ENCODE measurements at regions not wholly inside any gene's neighbourhood (a gene's known extent, or its start where the extent isn't known, plus 50 kb on each side); places are given as distances from the start of the nearest gene placed in this dataset.
A peak's percentile ranks its signal among the peaks of the same experiment; 100 is the strongest.

DNA sequence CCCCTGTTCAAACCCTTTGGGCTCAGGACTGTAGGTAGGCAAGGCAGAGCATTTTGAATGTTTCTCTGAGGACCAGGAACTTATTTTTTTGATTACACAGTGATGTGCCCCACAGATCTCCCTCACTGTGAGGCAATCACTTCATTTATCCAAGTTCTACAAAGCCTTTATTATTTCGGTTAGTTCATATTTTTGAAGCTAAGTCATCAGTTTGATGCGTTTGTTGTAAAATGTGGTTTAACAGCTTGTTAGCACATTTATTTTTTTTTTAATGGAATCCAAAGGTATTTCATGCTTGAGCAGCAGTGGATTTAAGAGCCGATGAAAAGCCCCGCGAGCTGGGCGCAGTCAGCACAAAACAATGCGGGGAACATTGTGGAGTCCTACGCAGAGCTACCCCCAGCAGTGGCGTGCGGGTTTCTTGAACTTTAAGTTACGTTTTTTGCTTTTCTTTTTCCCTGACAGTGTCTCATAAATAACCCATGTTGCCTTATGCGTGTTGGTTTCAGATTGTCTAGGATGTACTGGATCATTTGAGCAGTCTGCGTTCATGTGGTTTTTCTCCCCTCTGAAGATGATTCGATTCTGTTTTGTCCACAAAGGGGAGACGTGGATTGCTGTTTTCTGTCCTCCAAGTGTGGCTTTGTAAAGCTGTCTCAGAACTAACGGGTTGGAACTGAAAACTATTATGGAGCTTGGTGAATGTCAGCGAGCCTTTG, 233.6 kb upstream of the BMP2 start:
- peak; percentile 16 for DNase-seq

DNA sequence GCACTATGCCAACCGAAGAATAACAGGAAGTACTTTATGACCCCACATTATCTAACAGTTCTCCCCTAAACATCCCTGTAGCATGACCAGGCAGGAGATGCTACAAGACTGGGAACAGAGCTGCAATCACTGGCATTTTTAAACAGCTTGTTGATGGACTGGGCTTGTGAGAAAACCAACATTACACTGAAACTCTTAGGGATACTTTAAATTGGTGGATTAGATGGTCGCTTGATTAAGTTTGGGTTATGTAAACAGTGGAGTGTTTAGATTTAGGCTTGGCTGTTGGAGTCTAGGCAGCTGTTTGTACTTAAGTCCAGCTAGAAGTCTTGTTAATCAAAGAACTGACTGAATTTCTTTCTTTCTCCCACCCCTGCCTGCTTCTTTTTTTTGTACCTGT, 234.1 kb upstream of the BMP2 start:
- no peak for DNase-seq

DNA sequence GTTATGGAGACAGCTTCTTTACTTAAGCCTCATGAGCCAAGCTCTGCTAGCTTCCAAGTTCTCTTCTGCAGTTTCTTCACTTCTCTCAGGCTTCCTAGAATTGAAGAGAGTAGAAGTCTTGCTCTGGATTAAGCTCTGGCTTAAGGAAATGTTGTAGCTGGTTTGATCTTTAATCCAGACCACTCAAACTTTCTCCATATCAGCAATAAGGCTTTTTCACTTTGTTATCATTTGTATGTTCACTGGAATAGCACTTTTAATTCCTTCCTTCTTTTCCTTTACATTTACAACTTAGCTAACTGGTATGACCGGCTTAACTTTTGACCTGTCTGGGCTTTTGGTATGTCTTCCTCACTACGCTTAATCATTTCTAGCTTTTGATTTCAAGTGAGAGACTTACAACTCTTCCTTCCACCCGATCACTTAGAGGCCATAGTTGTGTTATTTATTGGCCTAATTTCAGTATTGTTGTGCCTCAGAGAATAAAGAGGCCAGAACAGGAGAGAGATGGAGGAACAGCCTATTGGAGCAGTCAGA, 236.6 kb upstream of the BMP2 start:
- no peak for DNase-seq

DNA sequence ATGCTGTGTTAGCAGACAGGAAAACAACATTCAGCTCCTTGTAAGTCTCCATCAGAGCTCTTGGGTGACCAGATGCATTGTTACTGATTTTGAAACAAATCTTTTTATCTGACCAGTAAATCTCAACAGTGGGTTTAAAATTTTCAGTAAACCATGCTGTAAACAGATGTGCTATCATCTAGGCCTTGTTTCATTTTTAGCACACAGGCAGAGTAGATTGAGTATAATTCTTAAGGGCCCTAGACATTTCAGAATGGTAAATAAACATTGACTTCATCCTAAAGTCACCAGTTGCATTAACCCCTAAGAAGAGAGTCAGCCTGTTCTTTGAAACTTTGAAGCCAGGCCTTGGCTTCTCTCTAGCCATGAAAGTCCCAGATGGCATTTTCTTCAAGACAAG, 237.2 kb upstream of the BMP2 start:
- no peak for DNase-seq

DNA sequence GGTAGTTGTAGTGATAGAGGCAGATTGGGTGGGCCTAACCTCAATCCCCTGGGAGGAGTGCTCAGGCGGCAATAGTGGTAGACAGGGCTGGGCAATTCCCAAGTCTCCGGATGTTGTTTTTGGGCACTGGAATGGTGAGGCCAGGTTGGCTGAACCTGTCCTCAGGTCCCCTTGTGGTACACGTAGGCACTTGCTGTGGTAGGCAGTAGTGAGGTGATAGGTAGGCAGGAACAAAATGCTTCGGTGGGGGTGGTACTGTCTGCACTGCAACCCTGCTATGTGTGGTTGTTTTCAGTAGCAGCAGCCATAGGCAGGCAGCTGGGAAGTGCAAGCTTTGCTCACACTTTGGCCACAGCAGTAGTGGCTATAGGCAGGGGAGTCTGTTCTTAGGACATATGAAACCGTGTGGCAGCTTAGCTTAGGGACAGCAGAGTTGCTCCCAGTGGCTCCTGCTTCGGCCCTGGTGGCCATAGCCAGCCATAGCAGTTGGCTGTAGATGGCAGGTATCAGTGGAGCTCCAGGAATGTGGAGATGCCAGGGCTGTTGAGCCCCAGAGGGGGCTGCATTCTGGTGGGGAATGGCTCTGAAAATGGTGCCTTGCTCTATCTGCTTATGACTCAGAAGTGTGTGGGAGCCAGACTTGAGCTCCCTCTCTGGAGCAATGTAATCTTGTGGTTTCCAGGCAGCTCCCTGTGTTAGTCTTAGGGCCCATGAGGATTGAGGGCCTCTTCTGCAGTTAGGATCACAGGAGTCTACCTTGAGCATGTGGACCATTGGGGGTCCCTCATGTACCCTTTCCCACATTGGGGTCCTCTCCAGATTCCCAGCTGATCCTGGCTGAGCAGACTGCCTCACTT, 241.8 kb upstream of the BMP2 start:
- DNase-seq: no peak

DNA sequence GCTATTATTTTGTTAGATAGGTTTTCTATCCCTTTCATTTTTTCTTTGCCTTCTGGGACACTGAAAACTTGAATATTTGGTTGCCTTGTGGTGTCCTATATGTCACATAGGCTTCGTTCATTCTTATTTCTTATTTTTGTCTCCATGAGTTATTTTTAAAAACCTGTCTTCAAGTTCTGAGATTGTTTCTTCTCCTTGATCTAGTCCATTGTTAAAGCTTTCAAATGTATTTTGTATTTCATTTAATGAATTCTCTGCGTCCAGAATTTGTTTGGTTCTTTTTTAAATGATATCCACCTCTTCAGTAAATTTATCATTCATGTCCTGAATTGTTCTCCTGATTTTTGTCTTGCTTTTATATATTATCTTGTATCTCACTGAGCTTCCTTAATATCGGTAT, 243.2 kb upstream of the BMP2 start:
- DNase-seq: no peak

DNA sequence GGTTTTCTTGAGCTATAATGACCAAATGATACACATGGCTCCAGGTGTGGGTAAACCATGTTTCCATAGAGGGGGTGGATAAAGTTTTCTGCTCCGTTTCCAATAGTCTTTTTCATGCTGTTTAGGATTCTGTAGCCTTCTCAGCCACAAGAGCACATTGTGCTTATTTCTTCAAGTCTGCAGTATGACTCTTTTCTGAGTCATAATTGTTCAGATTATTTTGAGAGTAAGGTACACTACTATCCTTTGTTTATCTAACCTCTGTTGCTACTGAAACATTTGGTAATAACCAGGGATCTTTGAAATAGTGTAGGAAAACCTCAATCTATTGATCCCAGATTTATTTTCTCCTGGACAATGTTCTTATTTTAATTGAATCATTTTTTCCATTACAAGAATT, 247.9 kb upstream of the BMP2 start:
- DNase-seq: no peak

DNA sequence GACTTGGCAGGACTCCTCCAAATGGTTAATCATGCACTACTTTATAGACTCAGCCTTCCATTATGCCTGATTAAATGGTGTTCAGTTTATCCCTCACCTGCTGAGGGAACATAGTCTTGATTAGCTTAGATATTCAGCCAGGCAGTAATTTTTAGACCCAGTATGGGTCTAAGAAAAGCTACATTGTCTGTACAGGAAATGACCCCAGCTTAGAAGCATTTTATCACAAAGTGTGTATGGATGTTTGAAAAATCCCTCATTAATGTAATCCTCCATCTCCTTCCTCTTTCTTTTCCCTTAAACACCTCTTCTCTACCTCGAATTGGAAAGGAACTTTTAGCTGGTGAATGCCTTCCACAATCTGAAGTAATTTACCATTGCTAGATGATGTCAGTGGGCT, 252.2 kb upstream of the BMP2 start:
- no peak for DNase-seq

DNA sequence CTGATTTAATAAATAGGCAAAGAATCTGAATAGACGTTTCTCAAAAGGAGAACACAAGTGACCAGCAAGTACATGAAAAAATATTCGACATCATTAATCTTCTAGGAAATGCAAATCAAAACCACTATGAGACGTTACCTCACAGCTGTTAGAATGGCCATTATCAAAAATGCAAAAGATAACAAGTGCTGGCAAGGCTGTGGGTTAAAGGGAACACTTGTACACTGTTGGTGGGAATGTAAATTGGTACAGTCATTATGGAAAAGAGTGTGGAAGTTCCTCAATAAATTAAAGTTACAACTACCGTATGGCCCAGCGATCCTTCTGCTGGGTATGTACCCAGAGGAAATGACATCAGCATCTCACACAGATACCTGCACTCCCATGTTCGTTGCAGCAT, 253.9 kb upstream of the BMP2 start:
- DNase-seq: no peak

DNA sequence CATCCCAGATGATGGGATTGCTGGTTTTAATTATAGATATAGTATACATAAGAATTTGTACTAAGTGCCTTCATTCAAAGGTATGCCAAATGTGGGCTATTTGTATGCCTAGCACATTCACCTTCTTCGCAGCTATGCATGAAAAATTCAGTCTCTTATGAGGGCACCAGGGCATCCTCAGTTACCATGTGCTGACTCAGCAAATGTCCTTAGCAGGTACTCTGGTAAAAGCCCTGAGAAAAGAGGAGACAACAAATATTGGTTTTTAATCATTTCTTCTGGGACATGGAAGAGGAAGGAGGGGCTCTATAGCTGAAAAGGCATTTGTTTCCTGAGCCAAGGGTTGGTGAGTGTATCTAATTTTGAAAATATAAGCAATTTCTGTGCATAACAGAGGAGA, 258.1 kb upstream of the BMP2 start:
- DNase-seq: no peak

DNA sequence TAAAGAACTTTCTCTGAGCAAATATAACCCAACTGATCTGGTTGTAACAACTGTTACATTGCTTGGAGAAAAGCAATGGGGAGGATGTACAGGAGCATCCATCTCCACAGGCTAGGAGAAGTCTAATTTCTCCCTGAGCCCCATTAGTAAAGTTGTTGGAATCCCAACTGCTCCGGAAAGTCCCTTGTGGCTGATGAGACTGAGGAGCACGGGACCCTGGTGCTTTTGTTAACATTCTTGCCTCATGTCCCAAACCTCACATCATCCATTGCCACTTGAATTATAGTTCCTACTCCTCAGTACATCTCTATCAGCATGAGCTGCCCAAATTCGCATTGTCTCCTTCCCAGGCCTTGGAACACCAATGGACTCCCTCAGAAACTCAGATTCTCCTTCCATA, 260.6 kb upstream of the BMP2 start:
- DNase-seq: no peak

DNA sequence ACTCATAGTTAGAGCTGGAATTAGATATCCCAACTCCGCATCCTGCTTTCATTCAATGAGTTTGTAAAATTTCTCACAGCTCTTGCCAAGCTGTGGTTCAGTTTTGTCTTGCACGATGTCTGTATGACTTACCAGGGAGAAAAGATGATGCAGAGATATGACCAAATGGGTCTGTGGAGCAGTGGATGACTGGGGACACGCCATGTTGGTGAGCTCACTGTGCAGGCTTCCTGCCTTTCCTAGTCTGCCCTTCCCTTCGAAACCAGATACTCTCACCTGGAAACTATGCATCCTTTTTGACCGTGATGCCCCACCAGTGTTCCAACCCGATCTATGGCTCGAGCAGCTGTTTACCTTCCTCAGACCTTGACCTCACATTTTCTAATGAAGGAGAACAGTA, 262.7 kb upstream of the BMP2 start:
- no peak for DNase-seq

DNA sequence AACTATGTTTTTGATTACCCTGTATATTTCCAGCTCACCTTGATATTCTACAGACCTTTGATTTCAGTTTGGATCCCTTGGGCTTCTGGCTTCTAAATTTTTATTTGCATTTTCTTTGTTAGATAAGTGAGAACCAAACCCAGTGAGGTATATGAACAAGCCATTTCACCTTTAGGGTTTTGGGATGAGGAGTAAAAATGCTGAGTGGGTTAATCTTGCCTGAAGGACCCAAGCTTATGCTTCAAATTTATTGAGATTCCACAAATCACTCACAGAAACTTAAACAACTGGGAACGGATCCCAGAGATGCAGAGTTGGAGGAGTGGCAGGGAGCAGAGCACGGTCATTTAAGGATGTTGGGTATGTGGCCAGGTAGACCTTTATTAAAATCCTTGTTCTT, 263.3 kb upstream of the BMP2 start:
- no peak for DNase-seq

DNA sequence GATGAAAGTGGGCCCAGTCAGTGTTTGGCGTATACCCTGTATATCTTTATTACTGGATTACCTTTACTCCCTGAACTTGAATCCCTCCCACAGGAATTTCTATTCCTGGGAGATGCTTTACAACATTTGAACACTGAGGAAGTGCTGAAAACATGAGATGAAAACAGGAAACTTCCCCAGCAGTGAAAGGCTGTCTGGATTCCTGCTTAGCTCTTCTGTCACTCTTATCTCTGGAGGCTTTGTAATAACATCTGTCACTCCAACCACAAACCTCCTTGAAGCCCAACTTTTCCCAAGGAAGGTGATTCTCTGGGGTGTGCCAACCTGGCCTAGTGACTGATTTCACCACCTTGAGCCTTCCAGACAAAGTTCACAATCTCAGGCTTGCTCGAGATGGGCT, 264.5 kb upstream of the BMP2 start:
- DNase-seq: no peak

DNA sequence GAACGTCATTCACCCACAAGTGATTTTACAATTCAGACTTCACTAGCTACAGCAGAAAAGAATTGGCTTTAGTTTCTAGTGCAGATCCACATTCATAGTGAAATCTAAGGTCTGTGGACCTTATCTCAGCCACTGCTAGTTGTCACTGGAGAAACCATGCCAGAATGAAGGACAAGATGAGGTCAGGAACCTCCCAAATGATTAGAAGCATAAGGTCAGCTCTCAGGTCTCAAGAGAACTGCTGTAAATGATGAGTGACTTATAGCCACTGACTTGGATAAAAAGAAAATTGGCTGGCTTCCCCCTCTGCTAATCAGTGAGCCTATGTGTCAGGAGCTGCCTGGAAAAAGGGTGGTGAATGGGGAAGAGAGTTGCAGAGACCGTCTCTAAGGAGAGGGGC, 265.3 kb upstream of the BMP2 start:
- no peak for DNase-seq

DNA sequence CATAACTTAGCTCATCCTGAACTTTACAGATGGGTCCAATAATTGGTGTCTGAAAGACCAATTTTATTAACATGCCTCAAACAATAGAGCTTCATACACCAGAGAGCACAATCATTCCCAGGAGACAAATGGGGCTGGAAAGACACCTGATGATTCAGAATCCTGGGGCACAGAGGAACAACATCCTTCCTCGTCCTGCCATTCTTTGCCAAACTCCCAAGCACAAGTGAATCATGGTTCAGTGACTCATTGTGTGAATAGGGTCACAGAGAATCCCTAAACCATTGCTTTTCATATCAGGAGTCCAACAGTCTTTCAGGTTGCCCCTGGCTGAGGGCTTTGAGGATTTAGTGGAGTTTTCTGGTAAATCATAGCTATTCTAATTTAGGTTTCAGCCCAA, 266.4 kb upstream of the BMP2 start:
- DNase-seq: no peak

DNA sequence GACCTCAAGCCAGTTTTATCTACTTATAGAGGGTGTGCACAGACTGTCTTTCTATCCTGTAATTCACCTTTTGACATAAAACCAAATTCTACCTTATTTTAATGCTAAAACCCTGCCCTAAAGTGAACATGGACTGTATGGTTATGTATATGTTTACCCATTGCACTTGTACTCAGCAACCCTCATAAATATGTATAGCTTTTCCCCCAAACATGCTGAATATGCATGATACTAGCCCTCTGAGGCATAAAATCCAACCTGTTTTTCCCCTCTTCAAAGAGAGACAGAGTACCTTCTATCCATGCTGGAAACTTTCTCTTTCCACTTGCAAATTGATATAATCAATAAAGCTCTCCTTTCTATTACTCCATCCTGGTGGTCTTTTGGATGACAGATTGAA, 267.9 kb upstream of the BMP2 start:
- no peak for DNase-seq

DNA sequence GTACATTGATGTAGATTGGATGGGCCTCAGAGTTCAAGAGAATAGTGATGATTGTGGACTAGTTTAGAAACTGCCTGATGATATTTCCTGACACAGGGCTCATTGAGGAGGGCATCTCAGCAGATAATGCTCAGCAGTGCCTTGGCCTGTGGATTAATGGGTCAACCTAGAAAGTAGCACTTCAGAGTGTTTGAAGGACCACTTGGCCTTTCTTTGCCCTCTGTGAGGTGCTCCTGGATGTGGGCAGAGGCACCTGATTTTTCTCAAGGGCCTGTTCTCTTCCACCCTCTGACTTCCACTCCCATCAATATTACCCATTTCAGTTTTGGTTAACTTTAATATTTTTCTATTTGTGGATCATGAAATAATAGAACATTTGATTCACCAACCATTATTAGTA, 270.6 kb upstream of the BMP2 start:
- no peak for DNase-seq

DNA sequence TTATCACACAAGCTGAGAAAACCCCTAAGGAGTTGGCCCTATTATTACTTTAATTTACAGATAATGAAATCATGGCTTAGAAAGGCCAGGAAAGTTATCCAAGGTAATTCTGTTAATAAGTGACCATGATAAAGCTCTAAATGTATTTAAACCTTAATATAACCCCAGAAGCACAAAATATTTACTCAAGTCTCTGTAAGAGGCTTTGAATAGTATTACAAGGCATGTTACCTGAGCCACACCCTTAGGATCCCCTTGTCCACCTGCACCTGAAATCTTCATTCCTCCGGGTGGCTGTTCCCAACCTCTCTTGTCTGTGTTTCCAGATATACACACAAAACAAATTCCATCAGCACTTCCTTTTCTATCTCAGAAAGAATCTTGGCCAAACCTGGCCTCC, 271.6 kb upstream of the BMP2 start:
- no peak for DNase-seq

DNA sequence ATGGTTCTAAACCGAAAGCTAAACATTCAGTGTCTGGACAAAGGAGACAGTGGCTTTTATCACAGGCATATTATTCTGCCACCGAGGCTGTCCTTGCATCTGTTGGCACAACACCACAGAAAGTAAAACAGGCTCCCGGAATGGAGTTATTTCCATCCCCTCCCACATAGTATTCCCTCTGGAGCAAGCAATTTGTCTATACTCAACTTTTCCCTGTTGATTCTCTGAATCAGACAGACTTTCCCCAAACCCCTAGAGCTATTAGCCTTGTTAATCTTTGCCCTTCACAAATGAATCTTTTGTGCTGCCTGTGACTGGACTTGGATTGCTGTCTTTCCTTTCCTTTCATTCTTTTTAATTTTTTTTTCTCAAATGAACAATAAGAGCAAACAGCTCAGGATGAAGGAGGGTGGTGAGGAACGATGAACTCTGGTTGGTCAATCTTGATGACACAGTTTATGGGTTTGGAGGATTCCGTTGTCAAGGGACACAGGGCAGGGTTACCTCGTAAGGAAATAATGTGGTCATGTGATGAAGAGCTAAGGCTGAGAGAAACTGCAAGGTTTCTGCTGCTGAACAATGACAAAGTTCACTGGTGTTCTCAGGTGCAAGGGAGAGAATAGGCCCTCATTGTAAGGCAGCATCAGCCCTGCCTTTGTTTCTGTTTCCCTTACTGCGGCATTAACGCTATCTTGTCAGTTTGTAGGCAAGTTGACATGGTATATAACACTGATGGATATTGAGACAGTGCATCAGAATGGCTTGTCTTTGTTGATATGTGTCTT, 275.0 kb upstream of the BMP2 start:
- DNase-seq: no peak

DNA sequence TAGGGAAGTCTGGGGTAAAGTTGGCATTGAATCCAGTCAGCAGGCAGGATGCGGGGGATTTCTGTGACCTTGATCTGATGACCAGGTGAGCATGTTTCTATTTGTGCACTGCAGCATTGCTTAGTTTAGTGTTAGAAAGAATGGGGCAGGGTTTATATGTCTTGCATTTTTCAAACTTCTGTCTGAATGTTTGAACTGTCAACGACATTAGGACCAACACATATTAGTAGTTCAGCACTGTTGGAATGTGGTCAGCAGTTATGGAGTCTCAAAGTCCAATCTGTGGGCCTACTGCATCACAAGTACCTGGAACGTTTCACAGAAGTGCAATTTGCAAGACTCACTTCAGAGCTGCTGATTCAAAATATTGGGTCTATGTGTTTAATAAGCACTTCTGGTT, 276.6 kb upstream of the BMP2 start:
- DNase-seq: no peak

DNA sequence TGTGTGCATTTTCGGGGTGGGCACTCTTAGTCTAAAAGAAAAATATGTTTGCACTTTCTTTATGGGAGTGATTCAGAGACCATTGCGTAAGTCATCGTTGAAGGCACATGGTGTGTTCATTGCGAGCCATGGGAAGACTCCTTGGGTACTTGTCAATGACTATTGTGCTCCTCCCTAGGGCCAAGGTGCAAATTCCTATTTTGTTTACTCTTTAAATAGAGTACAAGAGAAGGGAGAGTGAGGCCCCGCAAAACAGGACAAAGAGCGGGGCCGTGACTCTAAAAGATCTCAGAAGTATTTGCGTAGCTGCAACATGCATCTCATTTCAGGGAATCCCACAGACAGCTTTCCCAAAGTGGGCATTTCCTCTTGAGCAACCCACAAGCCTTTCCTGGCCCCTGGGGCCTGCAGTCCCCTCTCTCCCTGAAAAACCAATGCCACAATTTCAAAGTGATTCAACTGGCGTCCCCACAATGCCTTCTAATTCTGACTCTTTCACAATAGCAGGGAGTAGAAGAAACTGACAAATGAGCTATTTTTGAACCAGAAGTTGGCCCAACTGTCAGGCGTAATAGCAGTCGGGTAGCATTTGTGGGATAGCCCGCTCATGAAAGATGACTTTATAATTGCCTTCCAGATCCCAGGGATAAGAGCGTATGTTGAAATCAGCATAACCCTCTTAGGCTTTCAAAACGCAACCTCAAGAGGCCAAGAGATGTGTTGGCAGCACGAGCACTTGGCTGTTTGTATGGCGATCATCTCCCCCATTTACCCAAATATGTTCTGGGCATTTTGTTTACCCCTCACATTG, 277.9 kb upstream of the BMP2 start:
- peak; percentile 33 for DNase-seq

DNA sequence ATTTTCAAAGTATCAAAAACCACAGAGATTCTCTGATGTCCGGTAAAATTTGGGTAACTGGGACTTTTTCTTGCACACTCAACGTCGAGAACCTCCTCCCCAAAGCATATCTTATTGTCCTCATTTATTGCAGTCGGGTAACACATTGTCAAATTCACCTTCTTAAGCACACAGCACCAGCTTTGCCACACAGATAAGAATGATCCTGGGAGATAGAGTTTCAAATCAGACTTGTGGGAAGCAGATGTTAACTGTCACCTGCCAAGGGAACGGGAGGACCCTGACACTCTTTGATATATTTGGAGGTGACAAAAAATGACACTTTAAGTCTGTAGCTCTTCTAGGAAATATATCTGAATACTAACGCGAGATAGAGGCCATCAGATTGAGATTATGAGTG, 282.1 kb upstream of the BMP2 start:
- DNase-seq: no peak
